ENCODE measurements at regions not wholly inside any gene's neighbourhood (a gene's known extent, or its start where the extent isn't known, plus 50 kb on each side); places are given as distances from the start of the nearest gene placed in this dataset.
"Not testable (repeated sequence)": the region's sequence is repeated elsewhere in the genome, so short reads cannot be mapped to it uniquely, and the experiment has no call there.

DNA sequence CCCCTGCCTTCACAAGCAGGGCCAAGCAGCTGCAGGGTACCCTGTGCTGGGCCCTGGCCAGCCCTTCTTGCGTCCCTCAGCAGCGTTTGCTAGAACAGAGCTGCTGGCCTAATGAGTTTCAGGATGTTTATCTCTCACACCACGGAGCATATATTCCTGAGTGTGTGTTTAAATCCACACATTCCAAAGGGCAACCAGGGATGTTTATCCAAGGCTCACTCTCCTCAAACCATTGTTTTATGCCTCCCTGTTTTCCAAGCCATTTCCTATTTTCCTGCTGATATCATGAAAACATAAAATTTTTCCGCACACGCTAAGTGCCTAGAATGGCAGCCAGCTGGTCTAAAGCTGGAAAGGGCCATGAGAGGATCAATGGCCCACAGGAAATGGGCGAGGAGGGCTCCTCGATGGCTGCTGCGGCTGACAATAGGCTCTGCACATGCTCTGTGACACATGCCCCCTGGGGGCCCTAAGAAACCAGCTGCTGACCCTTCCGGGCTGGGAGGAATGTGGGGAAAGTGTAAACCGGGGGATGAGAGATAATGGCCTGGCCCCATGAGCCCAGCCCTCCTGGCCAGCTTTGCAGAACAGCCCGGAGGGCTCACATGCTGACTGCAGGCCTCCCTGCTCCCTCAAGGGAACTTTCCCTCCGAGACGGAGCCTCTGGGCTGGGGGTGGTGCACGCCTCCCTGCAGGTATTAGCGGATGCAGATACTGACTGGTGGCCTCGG lies 194.0 kb downstream of the NDUFA10 start:
- DNase-seq = no peak

DNA sequence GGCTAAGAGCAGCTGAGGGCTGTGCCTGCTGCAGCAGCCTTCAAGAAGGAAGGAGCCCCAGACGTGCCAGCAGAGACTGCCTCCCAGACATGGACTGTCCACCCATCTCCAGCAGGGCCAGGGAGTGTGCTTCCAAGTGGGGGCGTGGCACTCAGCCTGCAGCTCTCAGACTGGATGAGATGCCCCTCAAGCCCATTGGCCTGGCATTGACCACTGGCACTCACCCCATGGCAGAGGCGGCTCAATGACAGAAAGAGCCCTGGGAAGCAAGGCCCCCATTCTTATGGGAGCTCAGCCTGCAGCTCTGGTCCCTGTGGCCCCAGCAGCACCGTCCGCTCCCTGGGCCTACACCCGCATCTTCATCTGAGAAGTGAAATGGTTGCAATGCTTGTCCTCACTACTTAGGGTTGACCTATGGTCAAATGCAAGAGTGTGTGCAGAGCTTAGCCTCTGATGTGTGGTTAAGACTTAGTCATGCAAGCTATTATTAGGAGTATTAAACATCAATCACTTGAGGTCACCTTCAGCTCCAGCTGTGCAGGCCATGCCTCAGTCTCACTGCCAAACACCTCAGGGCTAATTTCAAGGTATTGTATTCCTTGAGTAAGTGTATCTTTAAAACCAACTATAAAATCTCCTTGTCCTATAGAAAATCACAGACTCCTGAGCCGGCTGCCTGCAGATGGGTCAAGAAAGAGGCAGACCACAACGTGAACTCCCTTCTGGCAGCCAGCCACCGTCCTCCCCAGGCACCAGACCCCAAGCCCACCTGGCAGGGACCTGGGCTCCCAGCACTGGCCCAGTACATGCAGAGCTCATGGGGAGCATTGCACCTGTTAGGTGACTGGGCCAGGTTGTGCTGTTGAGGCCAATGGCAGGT lies 194.8 kb downstream of the NDUFA10 start:
- DNase-seq = no peak

GRCh38 chr2:239829326-239829725 lies 195.8 kb downstream of the NDUFA10 start:
- DNase-seq = no peak

DNA sequence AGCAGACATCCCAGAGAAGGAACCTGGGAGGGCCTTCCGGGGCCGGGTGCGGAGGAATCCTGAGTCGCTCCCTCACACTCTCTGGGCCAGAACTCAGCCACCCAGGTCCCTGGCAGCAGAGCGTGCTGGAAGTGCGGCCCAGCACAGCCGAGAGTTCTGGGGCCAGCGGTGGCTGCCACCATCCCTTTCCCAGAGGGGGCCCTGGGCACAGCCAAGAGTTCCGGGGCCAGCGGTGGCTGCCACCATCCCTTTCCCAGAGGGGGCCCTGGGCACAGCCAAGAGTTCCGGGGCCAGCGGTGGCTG lies 196.2 kb downstream of the NDUFA10 start:
- DNase-seq = not testable (repeated sequence)

GRCh38 chr2:239828192-239828972 lies 196.8 kb downstream of the NDUFA10 start:
- no peak for DNase-seq

- DNase-seq = no peak
Measured at GRCh38 chr2:239827523-239827890, 197.6 kb downstream of the NDUFA10 start.

DNA sequence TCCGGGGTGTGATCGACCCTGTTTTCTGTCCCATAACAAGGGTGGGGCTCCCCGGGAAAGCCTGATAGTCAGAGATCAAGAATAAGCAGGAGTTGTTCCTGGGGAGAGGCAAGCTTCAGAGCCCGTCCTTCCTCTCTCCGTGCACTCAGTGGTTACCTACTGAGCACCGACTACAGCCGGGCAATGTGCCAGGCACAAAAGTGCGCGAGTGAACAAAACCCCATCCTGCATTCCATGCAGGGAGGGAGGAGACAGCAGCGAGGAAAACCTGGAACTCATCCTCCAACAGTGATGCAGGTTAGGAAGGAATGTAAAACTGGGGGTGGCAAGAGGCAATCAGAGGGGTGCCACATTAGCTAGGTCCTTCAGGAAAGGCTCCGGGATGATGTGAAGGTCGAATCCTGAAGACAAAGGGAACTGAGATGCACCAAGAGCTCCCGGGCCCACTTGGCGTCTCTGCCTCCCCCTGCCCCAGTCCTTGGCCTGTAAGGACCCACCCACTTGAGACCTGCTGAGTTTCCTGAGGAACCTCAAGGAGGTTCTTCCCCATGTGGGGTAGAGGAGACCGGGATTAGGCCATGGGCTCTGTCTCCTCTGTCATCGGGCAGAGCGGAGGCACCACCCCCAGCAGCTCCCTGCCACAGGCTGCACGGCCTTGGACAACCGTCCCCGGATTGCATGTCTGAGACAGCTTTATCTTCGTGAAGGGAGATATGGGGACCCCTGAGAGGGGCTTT lies 198.2 kb downstream of the NDUFA10 start:
- DNase-seq = no peak

- no peak for DNase-seq
Measured at GRCh38 chr2:239826376-239826775, 198.8 kb downstream of the NDUFA10 start.

DNA sequence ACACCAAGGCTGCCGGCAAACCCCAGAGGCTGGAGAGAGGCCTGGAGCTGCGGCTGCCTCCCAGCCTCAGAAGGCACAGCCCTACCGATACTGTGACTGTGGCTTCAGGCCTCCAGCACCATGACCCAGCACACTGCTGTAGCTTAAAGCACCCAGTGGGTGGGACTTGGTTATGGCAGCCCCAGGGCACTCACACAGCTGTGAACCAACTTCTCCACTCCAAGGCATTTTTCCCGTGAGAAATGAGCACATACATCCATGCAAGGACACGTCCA lies 199.5 kb downstream of the NDUFA10 start:
- no peak for DNase-seq

- DNase-seq = no peak
Measured at GRCh38 chr2:239824866-239825704, 200.1 kb downstream of the NDUFA10 start.

GRCh38 chr2:239824046-239824694 lies 201.0 kb downstream of the NDUFA10 start:
- DNase-seq = peak; percentile 20

DNA sequence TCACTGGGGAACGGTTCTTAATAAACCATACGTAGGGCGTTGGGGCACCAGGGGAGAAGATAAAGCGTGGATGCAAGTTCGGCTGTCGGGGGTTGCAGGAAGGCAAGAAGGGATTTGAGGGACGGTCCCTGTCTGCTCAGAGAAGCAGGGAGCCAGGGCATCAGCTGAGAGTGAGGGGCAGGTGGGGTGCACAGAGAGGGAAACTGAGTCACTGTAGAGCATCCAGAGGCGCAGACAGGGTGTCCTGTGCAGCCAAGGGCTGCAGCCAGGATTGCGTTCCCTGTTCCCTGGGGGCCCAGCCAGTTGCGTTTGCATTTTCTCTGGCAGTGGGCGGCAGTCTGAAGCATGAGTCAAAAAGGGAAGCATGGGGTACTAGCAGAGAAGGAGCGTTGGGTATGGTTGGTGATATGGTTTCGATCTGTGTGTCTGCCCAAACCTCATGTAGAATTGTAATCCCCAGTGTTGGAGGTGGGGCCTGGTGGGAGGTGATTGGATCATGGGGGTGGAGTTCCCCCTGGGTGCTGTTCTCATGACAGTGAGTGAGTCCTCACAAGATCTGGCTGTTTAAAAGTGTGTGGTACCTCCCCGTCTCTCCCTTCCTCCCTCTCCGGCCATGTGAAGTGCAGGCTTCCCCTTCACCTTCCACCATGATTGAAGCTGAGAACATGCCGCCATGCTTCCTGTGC lies 202.9 kb downstream of the NDUFA10 start:
- no peak for DNase-seq

DNA sequence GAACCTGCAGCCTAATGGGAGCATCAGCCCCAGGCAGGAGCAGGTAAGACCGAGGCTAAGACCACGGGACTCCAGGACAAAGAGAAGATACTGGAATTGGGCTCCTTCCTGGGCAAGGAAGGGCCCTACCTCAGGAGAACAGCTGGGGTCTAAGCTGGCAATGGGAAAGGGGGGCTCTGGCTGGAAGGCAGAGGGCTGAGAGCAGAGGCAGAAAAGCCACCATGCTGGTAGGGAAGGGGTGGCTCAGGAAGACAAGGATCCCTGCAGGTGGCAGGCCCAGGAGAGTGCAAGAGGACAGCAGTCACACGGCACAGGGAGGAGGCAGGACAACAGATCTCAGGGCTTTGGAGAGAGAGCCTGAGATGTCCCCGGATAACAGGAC lies 203.5 kb downstream of the NDUFA10 start:
- DNase-seq = no peak

- DNase-seq = peak; percentile 13
Measured at GRCh38 chr2:239820836-239821693, 204.1 kb downstream of the NDUFA10 start.

- DNase-seq = no peak
Measured at GRCh38 chr2:239819974-239820555, 205.1 kb downstream of the NDUFA10 start.

- DNase-seq = no peak
Measured at GRCh38 chr2:239819091-239819973, 205.8 kb downstream of the NDUFA10 start.

DNA sequence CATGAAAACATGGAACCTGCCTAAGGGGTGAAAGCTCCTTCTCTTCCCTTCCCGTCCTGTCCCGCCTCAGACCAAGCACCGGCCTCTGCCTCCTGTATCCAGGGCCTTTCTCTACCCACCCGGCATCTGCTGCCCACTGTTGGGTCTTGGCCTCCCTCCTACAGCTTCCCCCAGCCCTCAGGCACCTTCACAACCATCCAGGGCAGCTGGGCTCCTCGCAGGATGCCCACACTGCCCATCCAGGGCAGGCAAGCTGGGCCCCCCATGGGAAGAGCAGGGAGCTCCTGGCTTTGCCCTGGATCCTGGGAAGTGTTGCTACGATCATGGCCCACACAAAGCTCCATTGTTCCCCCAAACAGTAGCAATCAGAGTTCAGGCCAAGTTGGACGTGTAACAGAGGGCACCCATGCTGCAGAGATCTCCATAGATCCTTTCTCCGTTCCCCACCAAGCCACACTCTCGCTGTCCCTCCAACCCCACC lies 206.6 kb downstream of the NDUFA10 start:
- no peak for DNase-seq

DNA sequence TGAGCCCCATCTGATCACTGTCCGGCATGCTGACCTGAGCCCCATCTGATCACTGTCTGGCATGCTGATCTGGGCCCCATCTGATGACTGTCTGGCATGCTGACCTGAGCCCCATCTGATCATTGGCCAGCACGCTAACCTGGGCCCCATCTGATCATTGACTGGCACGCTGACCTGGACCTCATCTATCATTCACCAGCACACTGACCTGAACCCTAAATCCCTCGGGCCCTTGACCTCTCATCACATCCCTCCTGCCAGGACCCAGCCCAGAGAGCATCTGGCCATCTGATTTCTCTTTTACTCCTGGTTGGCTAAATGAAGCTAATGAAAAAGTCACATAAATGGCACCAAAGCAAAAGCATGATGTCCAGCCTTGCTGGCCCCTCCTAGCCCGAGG lies 207.1 kb downstream of the NDUFA10 start:
- DNase-seq = no peak
